ENCODE measurements at regions not wholly inside any gene's neighbourhood (a gene's known extent, or its start where the extent isn't known, plus 50 kb on each side); places are given as distances from the start of the nearest gene placed in this dataset.
A peak's percentile ranks its signal among the peaks of the same experiment; 100 is the strongest.

DNA sequence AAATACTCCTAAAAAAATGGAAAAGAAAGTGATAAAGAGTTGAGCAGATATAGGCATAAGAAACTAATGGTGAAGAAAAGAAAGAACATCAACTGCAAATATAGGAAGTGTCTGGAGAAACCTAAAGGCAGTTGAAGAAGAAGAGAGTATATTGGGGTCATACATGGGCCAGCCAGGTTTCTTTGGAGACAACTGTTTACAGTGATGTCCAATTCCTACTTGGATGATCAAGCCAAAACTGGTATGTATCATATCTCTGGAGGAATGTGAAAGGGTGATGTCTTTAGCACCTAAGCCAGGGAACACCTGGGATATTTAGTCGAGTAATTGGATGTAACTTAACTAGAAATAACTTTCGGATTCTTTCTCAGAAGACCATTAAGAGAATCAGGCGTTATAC lies 129.3 kb upstream of the FLRT2 start:
- Histone ChIP-seq H3K4me2 (no peak overlapping the region), H3K27me3 (no peaks in the 10 kb centered on the region), H3K9ac (no peak overlapping the region), H3K4me1 (peaks cover 0 to 18% (median 0%) of the 10 kb centered on the region in 10 experiments; a peak in 3 of 20 replicates), H3K9me3 (replicated peaks in 1 of 11) (no peaks in the 10 kb centered on the region), H4K20me1 (no peaks in the 10 kb centered on the region), H3K4me3 (no peak overlapping the region), H3K27ac (no peak overlapping the region), H3K36me3 (no peaks in the 10 kb centered on the region)
- no peak for TF ChIP-seq Cebpa-rat (IDR thresholded peaks at IDR 0.05)

DNA sequence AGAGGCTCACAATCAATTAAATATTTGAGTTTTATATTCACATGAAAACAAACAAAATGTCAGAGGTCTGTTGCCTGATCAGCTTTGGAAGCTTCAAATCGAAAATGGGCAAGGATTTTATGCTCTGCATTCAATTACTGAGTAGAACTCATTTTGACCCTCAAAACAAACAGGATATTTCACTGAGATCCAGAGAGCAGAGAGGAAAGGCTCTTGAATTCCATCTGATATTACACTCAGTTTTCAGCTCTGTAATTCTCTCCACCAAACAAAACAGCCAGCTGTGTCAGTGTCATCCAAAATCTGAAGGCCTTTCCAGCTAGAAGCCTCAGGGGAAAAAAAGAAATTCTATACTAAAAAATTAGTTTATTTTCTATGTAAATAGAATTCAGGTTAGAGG lies 128.6 kb upstream of the FLRT2 start:
- Histone ChIP-seq H3K4me1 (peaks cover 0 to 18% (median 0%) of the 10 kb centered on the region in 10 experiments; a peak in 3 of 20 replicates), H3K9me3 (replicated peaks in 1 of 11) (no peaks in the 10 kb centered on the region), H3K36me3 (no peaks in the 10 kb centered on the region), H3K27ac (no peak overlapping the region), H3K9ac (no peak overlapping the region), H3K27me3 (no peaks in the 10 kb centered on the region), H3K4me2 (no peak overlapping the region), H4K20me1 (no peaks in the 10 kb centered on the region), H3K4me3 (no peak overlapping the region)
- no peak for TF ChIP-seq Cebpa-rat (IDR thresholded peaks at IDR 0.05)

GRCh38 chr14:85402569-85403162 lies 127.3 kb upstream of the FLRT2 start:
- Histone ChIP-seq H3K36me3 (no peaks in the 10 kb centered on the region), H3K27ac (no peak overlapping the region), H3K4me2 (no peak overlapping the region), H3K27me3 (no peaks in the 10 kb centered on the region), H3K9me3 (replicated peaks in 1 of 11) (no peaks in the 10 kb centered on the region), H4K20me1 (no peaks in the 10 kb centered on the region), H3K4me1 (peaks cover 0 to 18% (median 0%) of the 10 kb centered on the region in 10 experiments; a peak in 3 of 20 replicates), H3K9ac (no peak overlapping the region), H3K4me3 (no peak overlapping the region)
- TF ChIP-seq Cebpa-rat (IDR thresholded peaks at IDR 0.05): no peak

GRCh38 chr14:85409481-85410210 lies 120.3 kb upstream of the FLRT2 start:
- Histone ChIP-seq H3K4me3 (no peak overlapping the region), H3K9me3 (replicated peaks in 1 of 11) (0 out of 22 replicates have a peak, but pooled peaks cover 0 to 2% (median 0%) of the 10 kb centered on the region in 11 experiments), H3K36me3 (no peaks in the 10 kb centered on the region), H3K27ac (no peak overlapping the region), H3K9ac (no peak overlapping the region), H3K4me2 (0 out of 22 replicates have a peak overlapping the region, but pooled peaks of 1 of the 11 experiments have one; percentile 15), H4K20me1 (no peaks in the 10 kb centered on the region), H3K4me1 (peaks cover 0 to 49% (median 9%) of the 10 kb centered on the region in 10 experiments; a peak in 15 of 20 replicates), H3K27me3 (no peaks in the 10 kb centered on the region)
- TF ChIP-seq Cebpa-rat (IDR thresholded peaks at IDR 0.05): no peak

DNA sequence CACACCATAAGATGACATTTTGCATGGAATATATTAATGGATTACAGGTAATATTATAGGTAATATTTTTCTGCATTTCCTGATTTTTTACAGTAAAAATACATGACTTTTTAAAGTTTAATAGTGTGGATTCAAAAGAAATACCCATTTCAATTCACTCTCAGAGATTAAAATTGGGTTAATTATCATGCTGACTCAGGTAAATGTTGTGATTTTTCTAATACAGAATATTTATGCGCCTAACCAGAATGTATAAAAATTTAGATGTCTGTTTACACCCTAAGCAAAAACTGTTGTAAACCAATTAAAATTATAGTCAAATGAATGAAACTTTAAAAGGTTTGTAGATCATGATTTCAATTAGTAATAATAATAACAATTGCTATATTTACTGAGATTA lies 117.2 kb upstream of the FLRT2 start:
- TF ChIP-seq Cebpa-rat (IDR thresholded peaks at IDR 0.05): no peak
- H4K20me1 ChIP-seq: no peaks in the 10 kb centered on the region
- no peak overlapping the region for H3K9ac ChIP-seq
- H3K9me3 ChIP-seq (replicated peaks in 1 of 11): peaks cover 0 to 10% (median 0%) of the 10 kb centered on the region in 11 experiments; a peak in 2 of 22 replicates
- H3K27me3 ChIP-seq: no peaks in the 10 kb centered on the region
- H3K4me3 ChIP-seq: no peak overlapping the region
- H3K4me2 ChIP-seq: no peak overlapping the region
- no peak overlapping the region for H3K27ac ChIP-seq
- H3K4me1 ChIP-seq: peaks cover 4 to 73% (median 31%) of the 10 kb centered on the region in 10 experiments; a peak in 17 of 20 replicates
- no peaks in the 10 kb centered on the region for H3K36me3 ChIP-seq

GRCh38 chr14:85413836-85414526 lies 116.0 kb upstream of the FLRT2 start:
- no peak overlapping the region for H3K4me3 ChIP-seq
- H3K9ac ChIP-seq: peak overlapping the region in 1 of 11 experiments; percentile 17; a peak in 3 of 22 replicates
- no peaks in the 10 kb centered on the region for H4K20me1 ChIP-seq
- no peak for TF ChIP-seq Cebpa-rat (IDR thresholded peaks at IDR 0.05)
- peak overlapping the region in 9 of 11 experiments; percentile 34 to 75 (median 63); a peak in 15 of 22 replicates for H3K27ac ChIP-seq
- peaks cover 4 to 74% (median 31%) of the 10 kb centered on the region in 10 experiments; a peak in 17 of 20 replicates for H3K4me1 ChIP-seq
- H3K4me2 ChIP-seq: peak overlapping the region in 9 of 11 experiments; percentile 5 to 61 (median 49); a peak in 12 of 22 replicates
- H3K27me3 ChIP-seq: no peaks in the 10 kb centered on the region
- H3K9me3 ChIP-seq (replicated peaks in 1 of 11): peaks cover 0 to 10% (median 0%) of the 10 kb centered on the region in 11 experiments; a peak in 2 of 22 replicates
- no peaks in the 10 kb centered on the region for H3K36me3 ChIP-seq

DNA sequence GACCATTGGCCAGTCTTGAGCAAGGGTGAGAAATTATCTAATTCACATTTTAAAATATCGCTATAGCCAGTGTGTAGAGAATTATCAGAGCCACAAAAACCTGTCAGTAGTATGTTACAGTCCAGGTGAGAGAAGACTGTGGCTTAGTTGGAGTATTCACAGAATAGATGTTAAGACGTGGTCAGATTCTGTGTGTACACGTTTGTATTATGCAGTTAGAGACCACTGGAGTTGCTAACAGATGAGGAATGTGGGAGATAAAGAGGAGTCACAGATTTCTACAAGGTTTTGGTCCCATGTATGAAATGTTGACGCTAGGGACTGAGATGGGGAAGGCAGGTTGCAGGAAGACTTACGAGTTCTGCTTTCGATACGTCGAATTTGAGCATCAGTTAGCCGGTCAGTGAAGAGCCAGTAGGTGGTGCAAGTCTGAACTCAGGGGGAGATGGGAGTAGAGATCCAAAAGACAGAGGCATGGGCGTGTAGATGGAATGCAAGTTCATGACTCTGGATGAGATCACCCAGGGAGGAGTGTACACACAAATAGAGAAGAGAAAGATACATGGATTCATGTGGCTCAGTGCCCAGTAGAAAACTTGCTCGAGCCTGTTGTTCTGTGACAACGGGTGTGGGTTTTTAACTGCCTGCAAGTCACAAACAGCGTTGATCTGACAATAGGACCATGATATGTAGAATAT lies 114.8 kb upstream of the FLRT2 start:
- Histone ChIP-seq H3K4me2 (peak overlapping the region in 6 of 11 experiments; percentile 46 to 61 (median 50); a peak in 8 of 22 replicates), H4K20me1 (no peaks in the 10 kb centered on the region), H3K36me3 (no peaks in the 10 kb centered on the region), H3K27me3 (no peaks in the 10 kb centered on the region), H3K9me3 (replicated peaks in 1 of 11) (peaks cover 0 to 10% (median 0%) of the 10 kb centered on the region in 11 experiments; a peak in 2 of 22 replicates), H3K4me1 (peaks cover 4 to 62% (median 31%) of the 10 kb centered on the region in 10 experiments; a peak in 17 of 20 replicates), H3K4me3 (no peak overlapping the region), H3K9ac (no peak overlapping the region; a peak in 1 of 22 replicates), H3K27ac (peak overlapping the region in 9 of 11 experiments; percentile 34 to 75 (median 63); a peak in 15 of 22 replicates)
- no peak for TF ChIP-seq Cebpa-rat (IDR thresholded peaks at IDR 0.05)

DNA sequence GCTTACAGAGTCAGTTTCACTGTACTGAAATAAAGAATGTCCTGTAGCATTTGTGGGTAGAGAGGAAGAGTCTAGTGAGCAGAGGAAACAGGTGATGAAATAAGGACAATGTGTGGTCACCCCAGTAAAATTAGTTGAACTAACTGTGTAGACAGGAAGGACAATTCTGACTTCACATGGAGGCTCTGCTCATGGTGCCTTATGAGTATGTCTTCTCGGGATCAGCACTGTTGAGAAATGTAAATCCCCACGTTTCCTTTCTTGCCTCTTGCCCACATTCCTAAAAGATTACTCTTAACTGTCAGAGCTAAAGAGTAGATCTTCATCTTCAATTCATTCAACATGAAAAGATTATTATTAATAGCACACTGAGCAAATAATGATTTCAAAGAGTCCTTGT lies 113.2 kb upstream of the FLRT2 start:
- H4K20me1 ChIP-seq: no peaks in the 10 kb centered on the region
- no peaks in the 10 kb centered on the region for H3K27me3 ChIP-seq
- TF ChIP-seq Cebpa-rat (IDR thresholded peaks at IDR 0.05): no peak
- H3K4me1 ChIP-seq: peaks cover 4 to 61% (median 31%) of the 10 kb centered on the region in 10 experiments; a peak in 17 of 20 replicates
- peaks cover 0 to 10% (median 0%) of the 10 kb centered on the region in 11 experiments; a peak in 2 of 22 replicates for H3K9me3 ChIP-seq (replicated peaks in 1 of 11)
- H3K27ac ChIP-seq: peak overlapping the region in 8 of 11 experiments; percentile 7 to 75 (median 53); a peak in 11 of 22 replicates
- no peak overlapping the region for H3K9ac ChIP-seq
- H3K4me3 ChIP-seq: no peak overlapping the region
- H3K36me3 ChIP-seq: no peaks in the 10 kb centered on the region
- H3K4me2 ChIP-seq: peak overlapping the region; percentile 2 to 64 (median 36); a peak in 18 of 22 replicates

Measured in BLaER1 treated with 17β-estradiol and CSF1 and Interleukin-3, amounts not matched to agents 10 nM and 100 nM (cell line).